ENCODE measurements at regions not wholly inside any gene's neighbourhood (a gene's known extent, or its start where the extent isn't known, plus 50 kb on each side); places are given as distances from the start of the nearest gene placed in this dataset.
"Not testable (repeated sequence)": the region's sequence is repeated elsewhere in the genome, so short reads cannot be mapped to it uniquely, and the experiment has no call there.

GRCh38 chr14:83714151-83714550 lies 1815.8 kb upstream of the FLRT2 start:
- TF ChIP-seq CTCF (IDR thresholded peaks at IDR 0.05) (no peak), POLR2A (IDR thresholded peaks at IDR 0.05) (no peak)
- H3K4me1 ChIP-seq, result no peaks in the 10 kb centered on the region
- intact Hi-C loops (cut with DNase I), result no loop called here
- H3K27me3 ChIP-seq, result no peaks in the 10 kb centered on the region
- ATAC-seq (no peak), DNase-seq (no peak)
- H3K4me3 ChIP-seq, result no peak overlapping the region
- H3K9me3 ChIP-seq, result no peaks in the 10 kb centered on the region
- no peaks in the 10 kb centered on the region for H3K36me3 ChIP-seq
- no peak overlapping the region for H3K27ac ChIP-seq

DNA sequence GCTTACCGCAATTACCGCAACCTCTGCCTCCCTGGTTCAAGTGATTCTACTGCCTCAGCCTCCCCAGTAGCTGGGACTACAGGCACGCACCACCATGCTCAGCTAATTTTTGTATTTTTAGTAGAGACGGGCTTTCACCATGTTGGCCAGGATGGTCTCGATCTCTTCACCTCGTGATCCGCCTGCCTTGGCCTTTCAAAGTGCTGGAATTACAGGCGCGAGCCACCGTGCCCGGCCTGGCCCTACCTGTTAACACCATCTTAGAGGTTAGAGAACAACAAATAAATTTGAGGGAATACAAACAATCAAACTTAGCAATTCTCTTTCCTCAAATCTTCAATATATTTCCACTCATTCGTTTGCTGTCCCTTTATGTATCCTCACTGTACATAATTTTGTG lies 1810.5 kb upstream of the FLRT2 start:
- H3K36me3 ChIP-seq; H3K27ac ChIP-seq; H3K4me1 ChIP-seq; H3K4me3 ChIP-seq; DNase-seq; ATAC-seq; H3K9me3 ChIP-seq; intact Hi-C loops (cut with DNase I); H3K27me3 ChIP-seq: not testable (repeated sequence)
- whole genome bisulfite sequencing (ENCODE audit: insufficient coverage, low coverage, low lambda C conversion rate, missing lambda C conversion rate), result 75% methylated on average over 10 of the region's 12 CpGs

DNA sequence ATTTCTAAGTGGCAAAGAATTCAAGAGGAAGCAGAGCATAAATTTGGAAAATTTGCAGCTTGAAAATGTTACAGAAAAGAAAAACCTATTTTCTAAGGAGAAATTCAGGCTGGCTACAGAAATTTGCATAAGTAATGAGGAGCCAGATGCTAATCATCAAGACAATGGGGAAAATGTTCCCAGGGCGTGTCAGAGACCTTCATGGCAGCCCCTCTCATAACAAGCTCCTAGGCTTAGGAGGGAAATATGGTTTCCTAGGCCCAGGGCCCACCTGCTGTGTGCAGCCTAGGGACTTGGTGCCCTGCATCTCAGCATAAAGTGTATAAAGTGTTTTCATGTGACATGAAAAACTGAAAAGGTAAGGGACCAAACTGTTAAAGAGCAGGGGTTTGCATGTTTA lies 1796.3 kb upstream of the FLRT2 start:
- Histone ChIP-seq H3K27ac (no peak overlapping the region), H3K9me3 (no peaks in the 10 kb centered on the region), H3K4me3 (no peak overlapping the region), H3K27me3 (no peaks in the 10 kb centered on the region), H3K36me3 (no peaks in the 10 kb centered on the region), H3K4me1 (no peaks in the 10 kb centered on the region)
- TF ChIP-seq CTCF (IDR thresholded peaks at IDR 0.05) (no peak), POLR2A (IDR thresholded peaks at IDR 0.05) (no peak)
- ATAC-seq (no peak), DNase-seq (no peak)
- intact Hi-C loops (cut with DNase I), result no loop called here
- 44% methylated on average over 1 of the region's 1 CpG for WGBS (ENCODE audit: insufficient coverage, low coverage, low lambda C conversion rate, missing lambda C conversion rate)

DNA sequence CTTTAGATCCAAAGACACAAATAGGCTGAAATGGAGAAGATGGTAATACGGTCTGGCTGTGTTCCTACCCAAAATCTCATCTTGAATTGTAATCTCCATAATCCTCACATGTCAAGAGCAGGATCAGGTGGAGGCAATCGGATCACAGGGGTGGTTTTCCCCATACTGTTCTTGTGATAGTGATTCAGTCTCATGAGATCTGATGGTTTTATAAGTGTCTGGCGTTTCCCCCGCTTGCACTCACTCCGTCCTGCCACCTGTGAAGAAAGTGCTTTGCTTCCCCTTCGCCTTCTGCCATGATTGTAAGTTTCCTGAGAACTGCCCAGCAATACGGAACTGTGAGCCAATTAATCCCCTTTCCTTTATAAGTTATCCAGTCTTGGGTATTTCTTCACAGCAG lies 1795.5 kb upstream of the FLRT2 start:
- no peaks in the 10 kb centered on the region for H3K36me3 ChIP-seq
- intact Hi-C loops (cut with DNase I), result no loop called here
- H3K27me3 ChIP-seq, result no peaks in the 10 kb centered on the region
- no peaks in the 10 kb centered on the region for H3K9me3 ChIP-seq
- 54% methylated on average over 6 of the region's 7 CpGs for WGBS (ENCODE audit: insufficient coverage, low coverage, low lambda C conversion rate, missing lambda C conversion rate)
- no peak for DNase-seq
- ATAC-seq, result no peak
- H3K4me1 ChIP-seq, result no peaks in the 10 kb centered on the region
- no peak overlapping the region for H3K27ac ChIP-seq
- TF ChIP-seq POLR2A (IDR thresholded peaks at IDR 0.05) (no peak), CTCF (IDR thresholded peaks at IDR 0.05) (no peak)
- no peak overlapping the region for H3K4me3 ChIP-seq

DNA sequence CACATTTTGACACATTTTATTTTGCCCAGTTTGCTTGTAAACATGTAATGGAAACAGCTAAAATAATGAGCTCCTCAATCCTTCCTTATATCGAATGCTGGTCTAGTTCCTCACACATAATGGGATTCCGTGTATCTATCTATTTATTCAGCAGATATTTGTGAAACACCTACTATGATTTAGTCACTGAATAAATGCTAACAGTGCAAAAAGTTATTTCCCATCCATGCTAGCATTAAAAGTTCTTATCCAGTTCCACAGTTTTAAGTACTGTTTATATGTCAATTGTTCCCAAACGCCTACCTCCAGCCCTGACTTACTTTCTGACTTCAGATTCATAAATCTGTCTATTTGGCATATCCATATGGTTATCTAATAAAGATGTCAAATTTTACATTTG lies 1788.7 kb upstream of the FLRT2 start:
- DNase-seq, result no peak
- intact Hi-C loops (cut with DNase I), result no loop called here

More for the DNA sequence above, 1788.7 kb upstream of the FLRT2 start:
- Histone ChIP-seq H3K9me3 (no peaks in the 10 kb centered on the region), H3K27me3 (no peaks in the 10 kb centered on the region), H3K27ac (no peak overlapping the region), H3K4me3 (no peak overlapping the region), H3K4me1 (no peaks in the 10 kb centered on the region), H3K36me3 (no peaks in the 10 kb centered on the region)
- TF ChIP-seq POLR2A (IDR thresholded peaks at IDR 0.05), result no peak
- no peak for TF ChIP-seq CTCF (IDR thresholded peaks at IDR 0.05)
- WGBS (ENCODE audit: insufficient coverage, low coverage, low lambda C conversion rate, missing lambda C conversion rate), result 40% methylated on average over 3 of the region's 3 CpGs
- ATAC-seq, result no peak
